RWPE2 (cell line): ENCODE measurements at regions not wholly inside any gene's neighbourhood (a gene's known extent, or its start where the extent isn't known, plus 50 kb on each side); places are given as distances from the start of the nearest gene placed in this dataset.
A peak's percentile ranks its signal among the peaks of the same experiment; 100 is the strongest.

Experiments
- ATAC-seq: fragments of 200-7000 bp; cut with Tn5 transposase; 3 replicates; pipeline ENCODE4 v1.9.1; 2021; ENCODE audit warnings: low read depth
- DNase-seq: peaks from one replicate; pipeline ENCODE4 v3.0.0-alpha.2; 2020; ENCODE audit warnings: low spot score
- H3K27ac ChIP-seq: fragments of 450-650 bp; 2 replicates; pipeline ENCODE4 v1.5.1; 2017; ENCODE audit warnings: mild to moderate bottlenecking; ENCODE audit not compliant: poor library complexity, severe bottlenecking
- H3K27me3 ChIP-seq: fragments of 250-450 bp; sonication (Bioruptor Pico); 2 replicates; pipeline ENCODE4 v1.5.1; 2021; ENCODE audit warnings: mild to moderate bottlenecking, moderate library complexity; ENCODE audit not compliant: insufficient read depth, poor library complexity, severe bottlenecking
- H3K36me3 ChIP-seq: fragments of 250-450 bp; sonication (Bioruptor Pico); 2 replicates; pipeline ENCODE4 v1.5.1; 2020; ENCODE audit warnings: low read depth, mild to moderate bottlenecking, moderate library complexity
- H3K4me1 ChIP-seq: fragments of 250-450 bp; sonication (Bioruptor Pico); 2 replicates; pipeline ENCODE4 v1.5.1; 2021; ENCODE audit warnings: mild to moderate bottlenecking, moderate library complexity; ENCODE audit not compliant: insufficient read depth, poor library complexity, severe bottlenecking
- H3K4me3 ChIP-seq: fragments of 250-450 bp; sonication (Bioruptor Pico); 2 replicates; pipeline ENCODE4 v1.5.1; 2021; ENCODE audit warnings: mild to moderate bottlenecking, moderate library complexity; ENCODE audit not compliant: severe bottlenecking
- H3K9me3 ChIP-seq: fragments of 250-450 bp; sonication (Bioruptor Pico); 2 replicates; pipeline ENCODE4 v1.5.1; 2021; ENCODE audit warnings: mild to moderate bottlenecking, moderate library complexity; ENCODE audit not compliant: severe bottlenecking
- CTCF ChIP-seq: fragments of 450-650 bp; IDR thresholded peaks from one replicate; pipeline ENCODE4 v1.5.1; 2017; ENCODE audit warnings: mild to moderate bottlenecking, moderate library complexity; ENCODE audit not compliant: poor library complexity, severe bottlenecking

- no peak overlapping the region for H3K27ac ChIP-seq
- no peak for TF ChIP-seq CTCF
- no peaks in the 10 kb centered on the region for H3K36me3 ChIP-seq
- DNase-seq = no peak
- no peaks in the 10 kb centered on the region for H3K9me3 ChIP-seq
- no peak for ATAC-seq
- H3K4me1 ChIP-seq = no peaks in the 10 kb centered on the region
- no peak overlapping the region for H3K4me3 ChIP-seq
- H3K27me3 ChIP-seq = no peaks in the 10 kb centered on the region
These were observed 148.5 kb downstream of the MAGEC1 start for GRCh38 chrX:142052238-142052637.

DNA sequence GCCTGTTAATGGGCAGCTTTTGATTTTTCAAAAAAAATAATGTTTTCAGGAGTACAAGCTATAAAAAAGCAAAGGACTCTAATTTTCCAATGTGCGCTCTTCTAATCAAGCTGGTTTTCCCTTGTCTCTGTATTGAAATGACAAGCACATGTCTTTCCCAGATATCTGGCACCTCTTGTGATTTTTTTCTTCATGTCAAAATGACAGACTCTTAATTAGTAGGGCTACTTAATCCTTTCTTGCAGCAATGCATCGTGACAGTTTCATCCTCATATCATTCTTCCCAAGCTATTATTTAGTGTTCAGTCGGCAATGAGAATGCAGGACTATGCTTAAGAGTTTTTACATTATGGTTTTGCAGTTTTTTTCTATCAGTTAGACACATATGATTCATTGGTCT is 139.5 kb downstream of the MAGEC1 start:
- TF ChIP-seq CTCF = no peak
- no peaks in the 10 kb centered on the region for H3K4me1 ChIP-seq
- no peak for DNase-seq

DNA sequence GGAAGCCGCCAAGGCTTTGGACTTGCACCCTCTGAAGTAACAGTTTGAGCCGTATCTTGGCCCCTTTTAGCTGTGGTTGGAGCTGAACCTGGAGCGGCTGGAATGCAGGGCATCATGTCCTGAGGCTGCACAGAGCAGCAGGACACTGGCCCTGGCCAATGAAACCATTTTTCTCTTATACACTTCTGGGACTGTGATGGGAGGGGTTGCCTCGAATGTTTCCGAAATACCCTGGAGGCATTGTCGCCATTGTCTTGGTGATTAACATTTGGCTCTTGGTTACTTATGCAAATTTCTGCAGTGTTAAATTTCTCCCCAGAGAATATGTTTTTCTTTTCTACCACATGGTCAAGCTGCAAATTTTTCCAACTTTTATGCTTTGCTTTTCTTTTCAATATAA is 137.2 kb downstream of the MAGEC1 start:
- DNase-seq (no peak), ATAC-seq (no peak)
- no peaks in the 10 kb centered on the region for H3K4me1 ChIP-seq
- no peaks in the 10 kb centered on the region for H3K9me3 ChIP-seq
- H3K27me3 ChIP-seq = no peaks in the 10 kb centered on the region
- no peak overlapping the region for H3K4me3 ChIP-seq
- no peak overlapping the region for H3K27ac ChIP-seq
- TF ChIP-seq CTCF = no peak
- no peaks in the 10 kb centered on the region for H3K36me3 ChIP-seq

More for the DNA sequence above, 139.5 kb downstream of the MAGEC1 start:
- no peak for ATAC-seq
- Histone ChIP-seq H3K9me3 (no peaks in the 10 kb centered on the region), H3K27me3 (no peaks in the 10 kb centered on the region), H3K4me3 (no peak overlapping the region), H3K36me3 (no peaks in the 10 kb centered on the region), H3K27ac (no peak overlapping the region)

DNA sequence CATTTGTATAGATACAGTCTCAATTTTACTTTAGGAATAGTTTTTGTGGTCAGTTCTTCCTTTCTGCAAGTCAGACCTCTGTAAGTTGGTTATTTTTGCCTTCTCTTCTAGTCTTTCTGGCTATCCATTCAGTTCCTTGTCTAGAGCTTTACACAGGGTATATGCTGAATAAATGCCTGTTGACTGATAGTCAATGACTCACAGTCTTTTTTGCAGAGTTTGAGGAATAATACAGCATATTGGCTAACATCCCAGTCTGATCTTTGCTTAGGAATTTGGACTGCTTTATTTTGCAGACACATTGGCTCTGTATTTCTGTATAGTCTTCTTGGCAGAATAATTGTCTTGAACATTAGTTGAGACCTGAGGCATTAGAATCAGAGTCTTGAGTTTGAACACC is 132.4 kb downstream of the MAGEC1 start:
- Histone ChIP-seq H3K9me3 (no peaks in the 10 kb centered on the region), H3K4me1 (no peaks in the 10 kb centered on the region), H3K27me3 (no peaks in the 10 kb centered on the region), H3K36me3 (no peaks in the 10 kb centered on the region), H3K27ac (no peak overlapping the region), H3K4me3 (no peak overlapping the region)
- TF ChIP-seq CTCF = no peak
- no peak for DNase-seq
- peak; percentile 38; the same call in 1 of the 3 replicates for ATAC-seq

GRCh38 chrX:142005532-142005931 is 101.8 kb downstream of the MAGEC1 start:
- H3K9me3 ChIP-seq = no peaks in the 10 kb centered on the region
- H3K4me3 ChIP-seq = no peak overlapping the region
- no peak for DNase-seq
- H3K4me1 ChIP-seq = no peaks in the 10 kb centered on the region
- no peaks in the 10 kb centered on the region for H3K27me3 ChIP-seq
- TF ChIP-seq CTCF = no peak
- H3K36me3 ChIP-seq = no peaks in the 10 kb centered on the region
- no peak overlapping the region for H3K27ac ChIP-seq
- ATAC-seq = no peak
